ENCODE measurements at regions not wholly inside any gene's neighbourhood (a gene's known extent, or its start where the extent isn't known, plus 50 kb on each side); places are given as distances from the start of the nearest gene placed in this dataset.

- H3K4me3 ChIP-seq (ENCODE audit: low read depth in 1 of 2, low read length in 1 of 2), result no peak overlapping the region
- H3K9me3 ChIP-seq, result no peaks in the 10 kb centered on the region
- H3K27me3 ChIP-seq, result no peaks in the 10 kb centered on the region
- TF ChIP-seq, protein P1, sequence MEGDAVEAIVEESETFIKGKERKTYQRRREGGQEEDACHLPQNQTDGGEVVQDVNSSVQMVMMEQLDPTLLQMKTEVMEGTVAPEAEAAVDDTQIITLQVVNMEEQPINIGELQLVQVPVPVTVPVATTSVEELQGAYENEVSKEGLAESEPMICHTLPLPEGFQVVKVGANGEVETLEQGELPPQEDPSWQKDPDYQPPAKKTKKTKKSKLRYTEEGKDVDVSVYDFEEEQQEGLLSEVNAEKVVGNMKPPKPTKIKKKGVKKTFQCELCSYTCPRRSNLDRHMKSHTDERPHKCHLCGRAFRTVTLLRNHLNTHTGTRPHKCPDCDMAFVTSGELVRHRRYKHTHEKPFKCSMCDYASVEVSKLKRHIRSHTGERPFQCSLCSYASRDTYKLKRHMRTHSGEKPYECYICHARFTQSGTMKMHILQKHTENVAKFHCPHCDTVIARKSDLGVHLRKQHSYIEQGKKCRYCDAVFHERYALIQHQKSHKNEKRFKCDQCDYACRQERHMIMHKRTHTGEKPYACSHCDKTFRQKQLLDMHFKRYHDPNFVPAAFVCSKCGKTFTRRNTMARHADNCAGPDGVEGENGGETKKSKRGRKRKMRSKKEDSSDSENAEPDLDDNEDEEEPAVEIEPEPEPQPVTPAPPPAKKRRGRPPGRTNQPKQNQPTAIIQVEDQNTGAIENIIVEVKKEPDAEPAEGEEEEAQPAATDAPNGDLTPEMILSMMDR (IDR thresholded peaks at IDR 0.05), result no peak
- H3K4me1 ChIP-seq (ENCODE audit: control insufficient read depth in 1 of 2, insufficient read depth in 1 of 2, low read depth in 1 of 2, low read length in 1 of 2), result peaks cover 42 to 45% of the 10 kb centered on the region in 2 experiments
- H3K27ac ChIP-seq, result no peak overlapping the region
- H3K36me3 ChIP-seq, result no peaks in the 10 kb centered on the region
Measured at GRCh38 chr16:85537331-85537788, 75.8 kb upstream of the GSE1 start.

- TF ChIP-seq, protein P1 (IDR thresholded peaks at IDR 0.05), result no peak
- H3K4me3 ChIP-seq (ENCODE audit: low read depth in 1 of 2, low read length in 1 of 2), result no peak overlapping the region
- H3K27me3 ChIP-seq, result no peaks in the 10 kb centered on the region
- no peaks in the 10 kb centered on the region for H3K36me3 ChIP-seq
- peaks cover 47 to 51% of the 10 kb centered on the region in 2 experiments for H3K4me1 ChIP-seq (ENCODE audit: control insufficient read depth in 1 of 2, insufficient read depth in 1 of 2, low read depth in 1 of 2, low read length in 1 of 2)
- H3K27ac ChIP-seq, result no peak overlapping the region
- H3K9me3 ChIP-seq, result no peaks in the 10 kb centered on the region
Measured at GRCh38 chr16:85537795-85538401, 75.2 kb upstream of the GSE1 start.

DNA sequence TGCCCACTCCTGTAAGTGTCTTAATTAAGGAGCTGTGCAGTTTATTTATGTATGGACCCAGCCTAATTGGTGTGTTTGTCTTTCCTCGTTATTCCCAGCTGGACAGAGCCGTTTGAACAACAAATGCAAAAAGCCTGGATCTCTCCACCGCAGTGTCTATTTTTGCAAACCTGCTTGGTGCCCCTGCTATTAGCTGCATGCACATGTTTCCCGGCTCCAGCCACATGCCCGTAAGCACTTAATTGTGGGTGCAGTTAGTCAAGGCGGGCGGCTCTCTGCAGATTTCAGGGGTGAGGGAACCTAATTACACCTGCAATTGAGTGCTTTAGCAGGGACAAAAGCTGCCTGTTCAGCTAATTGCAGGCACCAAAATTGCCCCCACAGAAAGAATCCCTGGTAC lies 74.0 kb upstream of the GSE1 start:
- H3K4me3 ChIP-seq (ENCODE audit: low read depth in 1 of 2, low read length in 1 of 2), result no peak overlapping the region
- H3K4me1 ChIP-seq (ENCODE audit: control insufficient read depth in 1 of 2, insufficient read depth in 1 of 2, low read depth in 1 of 2, low read length in 1 of 2), result peaks cover 59 to 62% of the 10 kb centered on the region in 2 experiments
- H3K36me3 ChIP-seq, result no peaks in the 10 kb centered on the region
- no peak overlapping the region for H3K27ac ChIP-seq
- TF ChIP-seq, protein P1 (IDR thresholded peaks at IDR 0.05), result no peak
- no peaks in the 10 kb centered on the region for H3K9me3 ChIP-seq
- H3K27me3 ChIP-seq, result no peaks in the 10 kb centered on the region

GRCh38 chr16:85539629-85540291 lies 73.4 kb upstream of the GSE1 start:
- H3K9me3 ChIP-seq, result no peaks in the 10 kb centered on the region
- H3K4me3 ChIP-seq (ENCODE audit: low read depth in 1 of 2, low read length in 1 of 2), result no peak overlapping the region
- no peaks in the 10 kb centered on the region for H3K36me3 ChIP-seq
- peaks cover 66 to 69% of the 10 kb centered on the region in 2 experiments for H3K4me1 ChIP-seq (ENCODE audit: control insufficient read depth in 1 of 2, insufficient read depth in 1 of 2, low read depth in 1 of 2, low read length in 1 of 2)
- no peaks in the 10 kb centered on the region for H3K27me3 ChIP-seq
- TF ChIP-seq, protein P1 (IDR thresholded peaks at IDR 0.05), result no peak
- no peak overlapping the region for H3K27ac ChIP-seq

- Histone ChIP-seq H3K27ac (no peak overlapping the region), H3K4me1 (ENCODE audit: control insufficient read depth in 1 of 2, insufficient read depth in 1 of 2, low read depth in 1 of 2, low read length in 1 of 2) (peaks cover 58 to 66% of the 10 kb centered on the region in 2 experiments), H3K9me3 (no peaks in the 10 kb centered on the region), H3K27me3 (no peaks in the 10 kb centered on the region), H3K4me3 (ENCODE audit: low read depth in 1 of 2, low read length in 1 of 2) (no peak overlapping the region), H3K36me3 (no peaks in the 10 kb centered on the region)
- TF ChIP-seq, protein P1 (IDR thresholded peaks at IDR 0.05), result no peak
Measured at GRCh38 chr16:85541181-85541580, 71.9 kb upstream of the GSE1 start.
